SK-N-SH (cell line): ENCODE measurements at regions not wholly inside any gene's neighbourhood (a gene's known extent, or its start where the extent isn't known, plus 50 kb on each side); places are given as distances from the start of the nearest gene placed in this dataset.

Experiments used
- CTCF ChIA-PET: fragments of 300-600, 350-600 bp; formaldehyde crosslinking; extraction: SDS; loops from one replicate; lab custom pipeline; 2021; lab: Yijun Ruan, JAX
- POLR2A ChIA-PET: fragments of 350-600 bp; sonication (Branson Sonifier 250); formaldehyde crosslinking; extraction: SDS; loops from one replicate; lab custom pipeline; 2020; ENCODE audit warnings: antibody characterized with exemption, inconsistent platforms; lab: Yijun Ruan, JAX
- DNase-seq: peaks from one replicate; pipeline ENCODE4 v3.0.0; 2012
- H2AFZ ChIP-seq: fragments of 200-600 bp; sonication (generic); 2 replicates; pipeline ENCODE4 v1.8.1; 2016; ENCODE audit warnings: antibody characterized with exemption, mild to moderate bottlenecking, low read depth
- H3F3A ChIP-seq: fragments of 200-600 bp; sonication (generic); replicated peaks from 2 replicates; pipeline ENCODE3; 2016; ENCODE audit warnings: antibody characterized with exemption, mild to moderate bottlenecking; ENCODE audit not compliant: insufficient read depth
- H3K27ac ChIP-seq, 2 experiments: fragments of 200-500 bp in 1 of 2; fragments of 200-600 bp in 1 of 2; sonication (Bioruptor generic) in 1 of 2; sonication (generic), shearing (Covaris generic) in 1 of 2; 2 replicates each; pipeline versions ENCODE4 v1.5.1 to v1.6.1; 2014 to 2016; ENCODE audit warnings: low read depth in 2 of 2, inconsistent platforms in 1 of 2, low read length in 1 of 2, mild to moderate bottlenecking in 1 of 2, mixed read lengths in 1 of 2
- H3K27me3 ChIP-seq: fragments of 200-600 bp; sonication (generic), shearing (Covaris generic); 2 replicates; pipeline ENCODE4 v1.6.1; 2016; ENCODE audit warnings: mixed run types; ENCODE audit not compliant: insufficient read depth
- H3K36me3 ChIP-seq, 2 experiments: fragments of 200-500 bp in 1 of 2; fragments of 200-600 bp in 1 of 2; sonication (Bioruptor generic) in 1 of 2; sonication (generic) in 1 of 2; replicated peaks in 1 of 2; 2 replicates each; pipeline versions ENCODE3 to v1.5.1; 2014 to 2016; ENCODE audit warnings: low read length in 1 of 2, mild to moderate bottlenecking in 1 of 2; ENCODE audit not compliant: insufficient read depth in 2 of 2, control insufficient read depth in 1 of 2
- H3K4me1 ChIP-seq, 2 experiments: fragments of 200-500 bp in 1 of 2; fragments of 200-600 bp in 1 of 2; sonication (Bioruptor generic) in 1 of 2; sonication (generic), shearing (Covaris generic) in 1 of 2; 2 replicates each; pipeline versions ENCODE4 v1.5.1 to v1.6.1; 2014 to 2016; ENCODE audit warnings: low read depth in 1 of 2, low read length in 1 of 2, mixed run types in 1 of 2; ENCODE audit not compliant: insufficient read depth in 2 of 2, control insufficient read depth in 1 of 2
- H3K4me2 ChIP-seq: fragments of 200-600 bp; sonication (generic), shearing (Covaris generic); 2 replicates; pipeline ENCODE4 v1.6.1; 2017; ENCODE audit warnings: mixed run types
- H3K4me3 ChIP-seq, 2 experiments: fragments of 200-500 bp in 1 of 2; fragments of 200-600 bp in 1 of 2; sonication (Bioruptor generic) in 1 of 2; sonication (generic), shearing (Covaris generic) in 1 of 2; 2 replicates each; pipeline versions ENCODE4 v1.5.1 to v1.8.1; 2014 to 2016; ENCODE audit warnings: low read depth in 2 of 2, inconsistent platforms in 1 of 2, low read length in 1 of 2, mild to moderate bottlenecking in 1 of 2, mixed read lengths in 1 of 2, moderate library complexity in 1 of 2
- H3K79me2 ChIP-seq: fragments of 200-600 bp; sonication (generic); 2 replicates; pipeline ENCODE4 v1.8.1; 2017; ENCODE audit warnings: mild to moderate bottlenecking; ENCODE audit not compliant: insufficient read depth
- H3K9ac ChIP-seq: fragments of 200-600 bp; sonication (generic); 2 replicates; pipeline ENCODE4 v1.6.1; 2017; ENCODE audit warnings: mixed run types
- H3K9me2 ChIP-seq: fragments of 200-600 bp; sonication (generic); 2 replicates; pipeline ENCODE4 v1.6.1; 2017; ENCODE audit warnings: mixed run types
- H3K9me3 ChIP-seq: fragments of 200-600 bp; sonication (generic); 2 replicates; pipeline ENCODE4 v1.6.1; 2017; ENCODE audit warnings: mixed run types, mild to moderate bottlenecking, moderate library complexity
- H4K20me1 ChIP-seq: fragments of 200-600 bp; sonication (generic); 2 replicates; pipeline ENCODE4 v1.6.1; 2017; ENCODE audit warnings: mild to moderate bottlenecking, mixed run types; ENCODE audit not compliant: insufficient read depth
- CTCF ChIP-seq: fragments of 200-600 bp; sonication (generic); IDR thresholded peaks from 2 replicates; pipeline ENCODE4 v1.6.1; 2017; ENCODE audit warnings: antibody characterized with exemption, mild to moderate bottlenecking, moderate library complexity
- FOSL2 ChIP-seq: IDR thresholded peaks from 2 replicates; pipeline ENCODE4 v1.4.0; 2012; ENCODE audit warnings: low read depth, mild to moderate bottlenecking, moderate library complexity, borderline replicate concordance
- FOXJ3 ChIP-seq: sonication (generic); formaldehyde crosslinking; IDR thresholded peaks from 2 replicates; pipeline ENCODE4 v1.5.1; 2020; ENCODE audit warnings: mild to moderate bottlenecking, missing genetic modification reagents
- JUND ChIP-seq: IDR thresholded peaks from 2 replicates; pipeline ENCODE4 v1.4.0; 2012
- MEF2A ChIP-seq: IDR thresholded peaks from 2 replicates; pipeline ENCODE4 v1.4.0; 2012; ENCODE audit warnings: low read depth, borderline replicate concordance
- MXI1 ChIP-seq: IDR thresholded peaks from 2 replicates; pipeline ENCODE4 v1.6.1; 2012; ENCODE audit warnings: mild to moderate bottlenecking, low read depth, low read length, improper control_type of control experiment
- NRF1 ChIP-seq: IDR thresholded peaks from 2 replicates; pipeline ENCODE4 v1.6.1; 2012; ENCODE audit warnings: low read depth, mild to moderate bottlenecking, low read length
- POLR2AphosphoS5 ChIP-seq: IDR thresholded peaks from 2 replicates; pipeline ENCODE4 v1.6.1; 2012; ENCODE audit warnings: low read depth, low read length
- RAD21 ChIP-seq: IDR thresholded peaks from 2 replicates; pipeline ENCODE4 v1.6.1; 2012; ENCODE audit warnings: mild to moderate bottlenecking, low read length
- RCOR1 ChIP-seq: fragments of 150-350 bp; IDR thresholded peaks from 2 replicates; pipeline ENCODE4 v1.6.1; 2017; ENCODE audit warnings: antibody characterized with exemption, low read length
- RXRA ChIP-seq: IDR thresholded peaks from 2 replicates; pipeline ENCODE4 v1.4.0; 2012; ENCODE audit warnings: low read depth, mild to moderate bottlenecking, borderline replicate concordance
- SMC3 ChIP-seq: IDR thresholded peaks from 2 replicates; pipeline ENCODE4 v1.6.1; 2012; ENCODE audit warnings: low read depth, low read length, improper control_type of control experiment
- TCF12 ChIP-seq: IDR thresholded peaks from 2 replicates; pipeline ENCODE4 v1.4.0; 2012
- USF2 ChIP-seq: fragments of 150-350 bp; IDR thresholded peaks from 2 replicates; pipeline ENCODE4 v1.6.1; 2017; ENCODE audit warnings: antibody characterized with exemption, low read length, low read depth, borderline replicate concordance
- YY1 ChIP-seq: IDR thresholded peaks from 2 replicates; pipeline ENCODE4 v1.4.0; 2012; ENCODE audit warnings: low read depth, mild to moderate bottlenecking
- ZBTB33 ChIP-seq: IDR thresholded peaks from 2 replicates; pipeline ENCODE4 v1.4.0; 2012; ENCODE audit warnings: low read depth, borderline replicate concordance
- WGBS: methylation state at CpG from one replicate; pipeline ENCODE4 v1.1.6; 2017; ENCODE audit warnings: low lambda C conversion rate; 5-methylcytosine and 5-hydroxymethylcytosine counted together

- Histone ChIP-seq H3K9me2 (no peaks in the 10 kb centered on the region; the same call in 1 of the 2 replicates), H3K79me2 (no peaks in the 10 kb centered on the region), H3F3A (no peaks in the 10 kb centered on the region), H3K4me1 (no peaks in the 10 kb centered on the region), H3K4me3 (no peak overlapping the region), H3K36me3 (no peaks in the 10 kb centered on the region), H3K27me3 (no peaks in the 10 kb centered on the region), H2AFZ (no peak overlapping the region)
- ChIA-PET POLR2A (no interaction called here), CTCF (interaction anchor here (1.5 to 1.6 kb wide), 2 partner anchors 9 to 159 kb away, joined by 3 to 11 read pairs; no protein-coding TSS in a partner anchor)
- no peak for DNase-seq
- no peak for TF ChIP-seq ZBTB33
- no peak for TF ChIP-seq MXI1
- no peak for TF ChIP-seq MEF2A
- no peak for TF ChIP-seq YY1
- no peak for TF ChIP-seq RCOR1
- no peak for TF ChIP-seq FOXJ3 (CRISPR knock-in tag)
- no peak for TF ChIP-seq FOSL2
- TF ChIP-seq RXRA: no peak
- no peak for TF ChIP-seq JUND
- TF ChIP-seq NRF1: no peak
- TF ChIP-seq, all 33 proteins: peak for 0
- 39% methylated on average over 5 of the region's 5 CpGs for WGBS
- Histone ChIP-seq H3K27ac (no peak overlapping the region), H4K20me1 (no peaks in the 10 kb centered on the region), H3K4me2 (no peak overlapping the region), H3K9me3 (no peaks in the 10 kb centered on the region), H3K9ac (no peak overlapping the region)
Observed at GRCh38 chr20:40787941-40788340, 98.9 kb upstream of the MAFB start.

- H3K9me3 ChIP-seq: no peaks in the 10 kb centered on the region
- H3K27me3 ChIP-seq: no peaks in the 10 kb centered on the region
- H3K9me2 ChIP-seq: no peaks in the 10 kb centered on the region
- no peaks in the 10 kb centered on the region for H3F3A ChIP-seq
- no peaks in the 10 kb centered on the region for H3K79me2 ChIP-seq
- WGBS: 29% methylated on average over 4 of the region's 4 CpGs
- POLR2A ChIA-PET: no interaction called here
- H2AFZ ChIP-seq: no peak overlapping the region
- H3K9ac ChIP-seq: no peak overlapping the region
- H3K4me1 ChIP-seq: no peaks in the 10 kb centered on the region
- no peak overlapping the region; a peak in 1 of 4 replicates for H3K4me3 ChIP-seq
- H3K27ac ChIP-seq: no peak overlapping the region
- peak; percentile 51 for TF ChIP-seq CTCF
- TF ChIP-seq TCF12: no peak
- TF ChIP-seq POLR2AphosphoS5: no peak
- peak; percentile 51; the same call in 1 of the 2 replicates for TF ChIP-seq SMC3
- TF ChIP-seq RAD21: peak; percentile 71
- TF ChIP-seq USF2: no peak
- H3K4me2 ChIP-seq: no peak overlapping the region
- no peaks in the 10 kb centered on the region for H4K20me1 ChIP-seq
- CTCF ChIA-PET: interaction anchor here (0.8 to 5.8 kb wide), 28 partner anchors 10 to 542 kb away, joined by 3 to 76 read pairs (median 4); no protein-coding TSS in a partner anchor
- H3K36me3 ChIP-seq: no peaks in the 10 kb centered on the region
- no peak for DNase-seq
Observed at GRCh38 chr20:40797425-40797824, 108.4 kb upstream of the MAFB start.
